ENCODE measurements at regions not wholly inside any gene's neighbourhood (a gene's known extent, or its start where the extent isn't known, plus 50 kb on each side); places are given as distances from the start of the nearest gene placed in this dataset.

GRCh38 chr12:127048057-127048456 is 1218.9 kb upstream of the TMEM132C start:
- no peak for TF ChIP-seq CTCF (IDR thresholded peaks at IDR 0.05; ENCODE audit: insufficient read depth, low read length, poor library complexity, severe bottlenecking)
- no peak for TF ChIP-seq EZH2phosphoT487 (conservative IDR thresholded peaks at IDR 0.05; ENCODE audit: low read length)
